WTC11 (cell line): ENCODE measurements at regions not wholly inside any gene's neighbourhood (a gene's known extent, or its start where the extent isn't known, plus 50 kb on each side); places are given as distances from the start of the nearest gene placed in this dataset.

ENCODE experiments used
- ATAC-seq: fragments of 200-7000 bp; cut with Tn5 transposase; 2 replicates; pipeline ENCODE4 v1.10.0; 2021; ENCODE audit warnings: mild to moderate bottlenecking, moderate library complexity
- CTCF ChIA-PET: fragments of 300-600 bp; sonication (Branson Sonifier 250); formaldehyde crosslinking; loops from one replicate; lab custom pipeline; 2021; ENCODE audit warnings: antibody characterized with exemption; lab: Charles Lee
- POLR2A ChIA-PET: fragments of 350-600 bp; sonication (Branson Sonifier 250); formaldehyde crosslinking; loops from one replicate; lab custom pipeline; 2021; ENCODE audit warnings: antibody characterized with exemption; lab: Charles Lee
- DNase-seq: peaks from one replicate; pipeline ENCODE4 v3.0.0; 2021; ENCODE audit warnings: low spot score
- H3K27ac Mint-ChIP-seq: 2 replicates; pipeline ENCODE4 v1.8.0; 2021; ENCODE audit warnings: mixed read lengths
- H3K27me3 Mint-ChIP-seq: 2 replicates; pipeline ENCODE4 v1.8.0; 2021; ENCODE audit warnings: low read depth, mild to moderate bottlenecking, moderate library complexity, mixed read lengths
- H3K36me3 Mint-ChIP-seq: 2 replicates; pipeline ENCODE4 v1.8.0; 2021; ENCODE audit warnings: mixed read lengths
- H3K4me1 Mint-ChIP-seq: 2 replicates; pipeline ENCODE4 v1.8.0; 2022; ENCODE audit warnings: mixed read lengths
- H3K4me3 Mint-ChIP-seq: 2 replicates; pipeline ENCODE4 v1.8.0; 2021; ENCODE audit warnings: mild to moderate bottlenecking, moderate library complexity, mixed read lengths
- H3K9me3 Mint-ChIP-seq: 2 replicates; pipeline ENCODE4 v1.8.0; 2021; ENCODE audit warnings: mixed read lengths
- ATF1 ChIP-seq: sonication (generic); formaldehyde crosslinking; IDR thresholded peaks from 2 replicates; pipeline ENCODE4 v1.8.1; 2023; ENCODE audit warnings: mild to moderate bottlenecking, moderate library complexity, missing genetic modification reagents
- CBFB ChIP-seq: sonication (generic); formaldehyde crosslinking; IDR thresholded peaks from 2 replicates; pipeline ENCODE4 v1.8.1; 2022; ENCODE audit warnings: mild to moderate bottlenecking, low read depth, missing genetic modification reagents
- CREB1 ChIP-seq: sonication (generic); formaldehyde crosslinking; IDR thresholded peaks from 2 replicates; pipeline ENCODE4 v1.8.0; 2023; ENCODE audit warnings: mild to moderate bottlenecking, missing genetic modification reagents
- CREM ChIP-seq: sonication (generic); formaldehyde crosslinking; IDR thresholded peaks from 2 replicates; pipeline ENCODE4 v1.8.1; 2022; ENCODE audit warnings: mild to moderate bottlenecking, missing genetic modification reagents, moderate library complexity
- ETV6 ChIP-seq: sonication (generic); formaldehyde crosslinking; IDR thresholded peaks from 2 replicates; pipeline ENCODE4 v1.8.1; 2022; ENCODE audit warnings: mild to moderate bottlenecking, missing genetic modification reagents
- IRF2 ChIP-seq: sonication (generic); formaldehyde crosslinking; IDR thresholded peaks from 2 replicates; pipeline ENCODE4 v1.8.0; 2022; ENCODE audit warnings: low read depth, missing genetic modification reagents, borderline replicate concordance
- NR2C2 ChIP-seq: sonication (generic); formaldehyde crosslinking; IDR thresholded peaks from 2 replicates; pipeline ENCODE4 v1.8.0; 2022; ENCODE audit warnings: mild to moderate bottlenecking, missing genetic modification reagents
- NR3C1 ChIP-seq: sonication (generic); formaldehyde crosslinking; conservative IDR thresholded peaks from 2 replicates; pipeline ENCODE4 v1.8.1; 2023; ENCODE audit warnings: low read depth, mild to moderate bottlenecking, missing genetic modification reagents
- PRRX2 ChIP-seq: fragments of 250-450 bp; sonication (Bioruptor Pico); IDR thresholded peaks from 2 replicates; pipeline ENCODE4 v1.8.0; 2021; ENCODE audit warnings: mild to moderate bottlenecking
- RORB ChIP-seq: fragments of 250-450 bp; sonication (Bioruptor Pico); IDR thresholded peaks from 2 replicates; pipeline ENCODE4 v1.9.0; 2021; ENCODE audit warnings: mild to moderate bottlenecking
- SMAD4 ChIP-seq: sonication (generic); formaldehyde crosslinking; IDR thresholded peaks from 2 replicates; pipeline ENCODE4 v1.8.0; 2022; ENCODE audit warnings: mild to moderate bottlenecking, missing genetic modification reagents
- SP1 ChIP-seq: sonication (generic); formaldehyde crosslinking; conservative IDR thresholded peaks from 2 replicates; pipeline ENCODE4 v1.8.1; 2022; ENCODE audit warnings: missing genetic modification reagents
- TCF7 ChIP-seq: sonication (generic); formaldehyde crosslinking; IDR thresholded peaks from 2 replicates; pipeline ENCODE4 v1.8.0; 2022; ENCODE audit warnings: mild to moderate bottlenecking, low read depth, missing genetic modification reagents, moderate library complexity
- TEAD1 ChIP-seq: sonication (generic); formaldehyde crosslinking; IDR thresholded peaks from 2 replicates; pipeline ENCODE4 v1.8.0; 2022; ENCODE audit warnings: mild to moderate bottlenecking, missing genetic modification reagents
- TP53 ChIP-seq: sonication (generic); formaldehyde crosslinking; IDR thresholded peaks from 2 replicates; pipeline ENCODE4 v1.8.1; 2023; ENCODE audit warnings: mild to moderate bottlenecking, missing genetic modification reagents
- ZNF219 ChIP-seq: sonication (generic); formaldehyde crosslinking; IDR thresholded peaks from 2 replicates; pipeline ENCODE4 v1.8.0; 2023; ENCODE audit warnings: missing genetic modification reagents, mild to moderate bottlenecking, borderline replicate concordance
- ZNF416 ChIP-seq: fragments of 250-450 bp; sonication (Bioruptor Pico); IDR thresholded peaks from 2 replicates; pipeline ENCODE4 v1.9.0; 2021; ENCODE audit warnings: mild to moderate bottlenecking, inconsistent platforms
- ZNF671 ChIP-seq: fragments of 250-450 bp; sonication (Bioruptor Pico); IDR thresholded peaks from 2 replicates; pipeline ENCODE4 v1.8.0; 2021; ENCODE audit warnings: mild to moderate bottlenecking
- TF ChIP-seq, protein P1 (sequence below): fragments of 250-450 bp; sonication (Bioruptor Pico); IDR thresholded peaks from 2 replicates; pipeline ENCODE4 v1.8.0; 2021; ENCODE audit warnings: mild to moderate bottlenecking
- TF ChIP-seq, protein P2 (sequence below): sonication (generic); formaldehyde crosslinking; IDR thresholded peaks from 2 replicates; pipeline ENCODE4 v1.8.1; 2023; ENCODE audit warnings: mild to moderate bottlenecking, missing genetic modification reagents, moderate library complexity
- TF ChIP-seq, protein P3 (sequence below): sonication (generic); formaldehyde crosslinking; IDR thresholded peaks from 2 replicates; pipeline ENCODE4 v1.8.1; 2022; ENCODE audit warnings: low read depth, missing genetic modification reagents, borderline replicate concordance
- TF ChIP-seq, protein P4 (sequence below): sonication (generic); formaldehyde crosslinking; IDR thresholded peaks from 2 replicates; pipeline ENCODE4 v1.8.1; 2022; ENCODE audit warnings: missing genetic modification reagents, borderline replicate concordance
- TF ChIP-seq, protein P5 (sequence below): sonication (generic); formaldehyde crosslinking; conservative IDR thresholded peaks from 2 replicates; pipeline ENCODE4 v1.8.1; 2022; ENCODE audit warnings: mild to moderate bottlenecking, missing genetic modification reagents

DNA sequence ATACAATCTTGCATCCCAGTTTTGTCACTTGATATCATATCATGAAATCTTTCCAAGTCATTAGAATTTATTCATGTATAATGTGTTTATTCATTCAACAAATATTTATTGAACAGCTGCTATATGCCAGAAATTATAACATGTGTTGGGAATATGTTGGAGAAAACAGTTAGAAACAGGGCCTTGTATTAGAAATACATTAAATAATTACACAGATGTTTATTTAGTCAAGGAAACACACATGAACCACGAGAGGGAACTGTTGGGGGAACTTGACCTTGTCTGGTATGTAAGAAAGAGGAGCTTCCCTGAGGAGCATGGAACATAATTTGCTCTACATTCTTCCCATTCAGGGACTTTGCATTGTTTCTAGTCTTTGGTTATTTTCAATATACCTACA is 191.7 kb upstream of the FRMD6 start:
- peaks cover 8% of the 10 kb centered on the region for H3K9me3 Mint-ChIP-seq
- H3K27ac Mint-ChIP-seq: no peak overlapping the region
- H3K4me1 Mint-ChIP-seq: no peaks in the 10 kb centered on the region
- DNase-seq: no peak
- no peak for ATAC-seq
- no peak overlapping the region for H3K4me3 Mint-ChIP-seq
- no peak for TF ChIP-seq ZNF416
- no peak for TF ChIP-seq TP53
- TF ChIP-seq, all 79 proteins: peak for 0
- ChIA-PET POLR2A (no interaction called here), CTCF (no interaction called here)
- no peaks in the 10 kb centered on the region for H3K27me3 Mint-ChIP-seq
- H3K36me3 Mint-ChIP-seq: no peaks in the 10 kb centered on the region

DNA sequence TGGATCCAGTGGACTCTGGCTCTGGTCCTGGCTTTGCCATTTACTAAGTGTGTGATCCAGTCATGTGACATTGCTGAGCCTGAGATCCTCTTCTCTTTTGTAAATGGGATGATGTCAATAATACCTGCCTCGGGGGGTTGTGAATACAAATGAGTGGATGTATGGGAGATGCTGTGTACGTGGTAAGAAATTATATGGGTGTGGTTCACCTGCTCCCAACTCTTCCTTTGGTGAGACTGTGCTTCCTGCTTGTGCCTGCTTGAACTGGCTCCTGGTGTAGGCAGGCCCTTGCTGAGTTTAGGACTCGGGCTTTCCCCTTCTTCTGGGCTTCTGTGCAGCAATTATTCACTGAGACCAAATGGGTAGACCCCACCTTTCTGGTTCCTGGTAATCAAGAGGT is 189.5 kb upstream of the FRMD6 start:
- Mint-ChIP-seq H3K4me1 (no peaks in the 10 kb centered on the region), H3K9me3 (peaks cover 16% of the 10 kb centered on the region; the same call in 1 of the 2 replicates)
- ATAC-seq: no peak
- no peak for TF ChIP-seq SP1 (CRISPR knock-in tag)
- TF ChIP-seq, all 79 proteins: peak for 0
- CTCF ChIA-PET: no interaction called here
- no peak for DNase-seq
- POLR2A ChIA-PET: no interaction called here
- no peak overlapping the region for H3K27ac Mint-ChIP-seq
- no peak overlapping the region for H3K4me3 Mint-ChIP-seq
- H3K36me3 Mint-ChIP-seq: peaks cover 3% of the 10 kb centered on the region; the same call in 1 of the 2 replicates
- no peaks in the 10 kb centered on the region for H3K27me3 Mint-ChIP-seq

DNA sequence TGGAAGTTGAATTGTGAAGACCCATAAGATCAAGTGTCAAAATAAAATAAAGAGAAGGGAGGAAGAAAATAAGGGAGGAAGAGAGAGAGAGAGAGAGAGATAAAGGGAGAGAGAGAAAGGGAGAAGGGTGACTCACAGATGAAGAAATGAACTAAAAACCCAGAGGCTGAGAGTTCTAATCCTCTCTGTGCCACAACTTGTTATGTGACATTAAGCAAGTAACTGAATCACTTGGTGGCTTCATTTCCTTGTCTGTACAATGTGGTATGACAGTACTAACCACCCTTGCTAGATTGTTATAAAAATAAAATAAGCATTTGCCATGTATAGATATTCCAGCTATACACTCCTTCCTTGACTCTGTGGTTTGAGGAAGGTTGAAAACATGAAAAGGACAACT is 189.0 kb upstream of the FRMD6 start:
- ChIA-PET CTCF (no interaction called here), POLR2A (no interaction called here)
- Mint-ChIP-seq H3K27ac (no peak overlapping the region), H3K4me3 (no peak overlapping the region), H3K9me3 (peaks cover 17% of the 10 kb centered on the region; the same call in 1 of the 2 replicates), H3K36me3 (peaks cover 6% of the 10 kb centered on the region), H3K4me1 (no peaks in the 10 kb centered on the region), H3K27me3 (no peaks in the 10 kb centered on the region)
- no peak for DNase-seq
- no peak for ATAC-seq
- no peak for TF ChIP-seq CREB1 (CRISPR knock-in tag)
- TF ChIP-seq, protein P1, sequence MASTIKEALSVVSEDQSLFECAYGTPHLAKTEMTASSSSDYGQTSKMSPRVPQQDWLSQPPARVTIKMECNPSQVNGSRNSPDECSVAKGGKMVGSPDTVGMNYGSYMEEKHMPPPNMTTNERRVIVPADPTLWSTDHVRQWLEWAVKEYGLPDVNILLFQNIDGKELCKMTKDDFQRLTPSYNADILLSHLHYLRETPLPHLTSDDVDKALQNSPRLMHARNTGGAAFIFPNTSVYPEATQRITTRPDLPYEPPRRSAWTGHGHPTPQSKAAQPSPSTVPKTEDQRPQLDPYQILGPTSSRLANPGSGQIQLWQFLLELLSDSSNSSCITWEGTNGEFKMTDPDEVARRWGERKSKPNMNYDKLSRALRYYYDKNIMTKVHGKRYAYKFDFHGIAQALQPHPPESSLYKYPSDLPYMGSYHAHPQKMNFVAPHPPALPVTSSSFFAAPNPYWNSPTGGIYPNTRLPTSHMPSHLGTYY: no peak

DNA sequence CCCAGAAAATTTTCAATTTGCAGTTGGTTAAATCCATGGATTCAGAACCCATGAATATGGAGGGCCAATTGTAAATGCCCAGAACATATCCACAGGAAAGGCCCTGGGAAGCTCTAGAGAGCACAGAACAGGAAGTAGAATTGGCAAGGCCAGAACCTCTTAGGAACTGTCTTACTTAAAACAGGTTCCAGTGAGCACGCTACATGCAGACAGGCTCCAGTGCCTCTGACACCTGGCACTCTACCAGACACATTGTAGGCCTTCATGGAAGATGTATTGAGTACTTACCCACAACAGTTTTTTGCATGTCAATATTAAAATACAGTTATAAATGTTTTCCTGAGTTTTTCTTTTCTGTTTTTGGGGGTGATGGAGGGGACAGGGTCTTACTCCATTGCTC is 188.2 kb upstream of the FRMD6 start:
- Mint-ChIP-seq H3K9me3 (peaks cover 18% of the 10 kb centered on the region), H3K27ac (no peak overlapping the region)
- TF ChIP-seq SP1 (CRISPR knock-in tag): no peak
- TF ChIP-seq ATF1 (CRISPR knock-in tag): no peak
- no peak for TF ChIP-seq TEAD1 (CRISPR knock-in tag)
- TF ChIP-seq, protein P2, sequence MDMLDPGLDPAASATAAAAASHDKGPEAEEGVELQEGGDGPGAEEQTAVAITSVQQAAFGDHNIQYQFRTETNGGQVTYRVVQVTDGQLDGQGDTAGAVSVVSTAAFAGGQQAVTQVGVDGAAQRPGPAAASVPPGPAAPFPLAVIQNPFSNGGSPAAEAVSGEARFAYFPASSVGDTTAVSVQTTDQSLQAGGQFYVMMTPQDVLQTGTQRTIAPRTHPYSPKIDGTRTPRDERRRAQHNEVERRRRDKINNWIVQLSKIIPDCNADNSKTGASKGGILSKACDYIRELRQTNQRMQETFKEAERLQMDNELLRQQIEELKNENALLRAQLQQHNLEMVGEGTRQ (CRISPR knock-in tag): no peak
- TF ChIP-seq IRF2 (CRISPR knock-in tag): no peak
- no peak for TF ChIP-seq PRRX2 (CRISPR knock-in tag)
- no peak for TF ChIP-seq RORB (CRISPR knock-in tag)
- TF ChIP-seq, protein P3, sequence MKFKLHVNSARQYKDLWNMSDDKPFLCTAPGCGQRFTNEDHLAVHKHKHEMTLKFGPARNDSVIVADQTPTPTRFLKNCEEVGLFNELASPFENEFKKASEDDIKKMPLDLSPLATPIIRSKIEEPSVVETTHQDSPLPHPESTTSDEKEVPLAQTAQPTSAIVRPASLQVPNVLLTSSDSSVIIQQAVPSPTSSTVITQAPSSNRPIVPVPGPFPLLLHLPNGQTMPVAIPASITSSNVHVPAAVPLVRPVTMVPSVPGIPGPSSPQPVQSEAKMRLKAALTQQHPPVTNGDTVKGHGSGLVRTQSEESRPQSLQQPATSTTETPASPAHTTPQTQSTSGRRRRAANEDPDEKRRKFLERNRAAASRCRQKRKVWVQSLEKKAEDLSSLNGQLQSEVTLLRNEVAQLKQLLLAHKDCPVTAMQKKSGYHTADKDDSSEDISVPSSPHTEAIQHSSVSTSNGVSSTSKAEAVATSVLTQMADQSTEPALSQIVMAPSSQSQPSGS (CRISPR knock-in tag): no peak
- no peak for TF ChIP-seq SMAD4 (CRISPR knock-in tag)
- TF ChIP-seq CREM (CRISPR knock-in tag): no peak
- TF ChIP-seq, all 79 proteins: peak for 0
- CTCF ChIA-PET: no interaction called here
- POLR2A ChIA-PET: no interaction called here
- no peak overlapping the region for H3K4me3 Mint-ChIP-seq
- H3K36me3 Mint-ChIP-seq: peaks cover 11% of the 10 kb centered on the region
- ATAC-seq (no peak), DNase-seq (no peak)
- no peaks in the 10 kb centered on the region for H3K27me3 Mint-ChIP-seq
- no peaks in the 10 kb centered on the region for H3K4me1 Mint-ChIP-seq

DNA sequence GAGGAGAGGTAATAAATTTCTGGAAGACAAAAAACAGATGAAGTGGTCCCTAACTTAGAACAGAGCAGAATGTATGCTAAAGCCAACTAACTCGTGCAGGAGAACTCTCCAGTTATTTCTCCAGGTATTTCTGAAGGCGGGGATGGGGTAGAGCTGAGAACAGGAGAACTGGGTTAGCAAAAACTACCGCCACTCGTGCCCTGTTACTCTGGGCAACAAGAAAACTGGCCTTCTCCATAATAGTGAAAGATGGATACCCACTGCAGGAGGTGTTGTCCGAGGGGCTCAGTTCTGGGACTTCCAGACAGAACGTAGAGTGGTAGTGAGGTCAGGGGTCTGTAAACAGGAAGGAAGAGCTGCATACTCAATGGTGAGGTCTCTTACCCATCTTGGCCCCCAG is 187.3 kb upstream of the FRMD6 start:
- ATAC-seq (no peak), DNase-seq (no peak)
- Mint-ChIP-seq H3K4me1 (no peaks in the 10 kb centered on the region), H3K36me3 (peaks cover 15% of the 10 kb centered on the region), H3K27me3 (no peaks in the 10 kb centered on the region), H3K9me3 (peaks cover 22% of the 10 kb centered on the region), H3K27ac (no peak overlapping the region), H3K4me3 (no peak overlapping the region)
- ChIA-PET CTCF (interaction anchor here (0.8 kb wide), 1 partner anchor 312 kb away, joined by 4 read pairs; no protein-coding TSS in a partner anchor), POLR2A (no interaction called here)
- TF ChIP-seq ETV6 (CRISPR knock-in tag) (no peak), NR3C1 (CRISPR knock-in tag) (no peak), CBFB (CRISPR knock-in tag) (no peak), ZNF671 (no peak), NR2C2 (CRISPR knock-in tag) (no peak), ZNF219 (no peak), TCF7 (CRISPR knock-in tag) (no peak)
- TF ChIP-seq, protein P4, sequence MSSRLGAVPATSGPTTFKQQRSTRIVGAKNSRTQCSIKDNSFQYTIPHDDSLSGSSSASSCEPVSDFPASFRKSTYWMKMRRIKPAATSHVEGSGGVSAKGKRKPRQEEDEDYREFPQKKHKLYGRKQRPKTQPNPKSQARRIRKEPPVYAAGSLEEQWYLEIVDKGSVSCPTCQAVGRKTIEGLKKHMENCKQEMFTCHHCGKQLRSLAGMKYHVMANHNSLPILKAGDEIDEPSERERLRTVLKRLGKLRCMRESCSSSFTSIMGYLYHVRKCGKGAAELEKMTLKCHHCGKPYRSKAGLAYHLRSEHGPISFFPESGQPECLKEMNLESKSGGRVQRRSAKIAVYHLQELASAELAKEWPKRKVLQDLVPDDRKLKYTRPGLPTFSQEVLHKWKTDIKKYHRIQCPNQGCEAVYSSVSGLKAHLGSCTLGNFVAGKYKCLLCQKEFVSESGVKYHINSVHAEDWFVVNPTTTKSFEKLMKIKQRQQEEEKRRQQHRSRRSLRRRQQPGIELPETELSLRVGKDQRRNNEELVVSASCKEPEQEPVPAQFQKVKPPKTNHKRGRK (CRISPR knock-in tag): no peak
- TF ChIP-seq, protein P5, sequence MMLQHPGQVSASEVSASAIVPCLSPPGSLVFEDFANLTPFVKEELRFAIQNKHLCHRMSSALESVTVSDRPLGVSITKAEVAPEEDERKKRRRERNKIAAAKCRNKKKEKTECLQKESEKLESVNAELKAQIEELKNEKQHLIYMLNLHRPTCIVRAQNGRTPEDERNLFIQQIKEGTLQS (CRISPR knock-in tag): no peak
